ENCODE measurements at regions not wholly inside any gene's neighbourhood (a gene's known extent, or its start where the extent isn't known, plus 50 kb on each side); places are given as distances from the start of the nearest gene placed in this dataset.

GRCh38 chrX:39167791-39168190, 366.5 kb downstream of the MID1IP1 start:
- peaks cover 12% of the 10 kb centered on the region for H3K27me3 ChIP-seq (ENCODE audit: control insufficient read depth, insufficient read depth, low read length)
- H3K9ac ChIP-seq (ENCODE audit: low read depth, low read length), result no peak overlapping the region
- H3K4me1 ChIP-seq (ENCODE audit: control insufficient read depth, insufficient read depth, low read length), result no peaks in the 10 kb centered on the region
- no peaks in the 10 kb centered on the region for H3K9me3 ChIP-seq (ENCODE audit: control insufficient read depth, insufficient read depth, low read length)
- no peaks in the 10 kb centered on the region for H3K36me3 ChIP-seq (ENCODE audit: control insufficient read depth, insufficient read depth, low read length)
- no peak overlapping the region for H3K4me3 ChIP-seq (ENCODE audit: low read depth, low read length)

GRCh38 chrX:39168609-39169008, 367.4 kb downstream of the MID1IP1 start:
- no peaks in the 10 kb centered on the region for H3K36me3 ChIP-seq (ENCODE audit: control insufficient read depth, insufficient read depth, low read length)
- no peaks in the 10 kb centered on the region for H3K4me1 ChIP-seq (ENCODE audit: control insufficient read depth, insufficient read depth, low read length)
- no peaks in the 10 kb centered on the region for H3K9me3 ChIP-seq (ENCODE audit: control insufficient read depth, insufficient read depth, low read length)
- H3K27me3 ChIP-seq (ENCODE audit: control insufficient read depth, insufficient read depth, low read length), result peaks cover 4% of the 10 kb centered on the region
- H3K4me3 ChIP-seq (ENCODE audit: low read depth, low read length), result no peak overlapping the region
- no peak overlapping the region for H3K9ac ChIP-seq (ENCODE audit: low read depth, low read length)

- Histone ChIP-seq H3K4me1 (ENCODE audit: control insufficient read depth, insufficient read depth, low read length) (no peaks in the 10 kb centered on the region), H3K27me3 (ENCODE audit: control insufficient read depth, insufficient read depth, low read length) (no peaks in the 10 kb centered on the region), H3K9me3 (ENCODE audit: control insufficient read depth, insufficient read depth, low read length) (no peaks in the 10 kb centered on the region), H3K9ac (ENCODE audit: low read depth, low read length) (no peak overlapping the region), H3K36me3 (ENCODE audit: control insufficient read depth, insufficient read depth, low read length) (no peaks in the 10 kb centered on the region), H3K4me3 (ENCODE audit: low read depth, low read length) (no peak overlapping the region)
These were observed 368.7 kb downstream of the MID1IP1 start for GRCh38 chrX:39169976-39170375.

DNA sequence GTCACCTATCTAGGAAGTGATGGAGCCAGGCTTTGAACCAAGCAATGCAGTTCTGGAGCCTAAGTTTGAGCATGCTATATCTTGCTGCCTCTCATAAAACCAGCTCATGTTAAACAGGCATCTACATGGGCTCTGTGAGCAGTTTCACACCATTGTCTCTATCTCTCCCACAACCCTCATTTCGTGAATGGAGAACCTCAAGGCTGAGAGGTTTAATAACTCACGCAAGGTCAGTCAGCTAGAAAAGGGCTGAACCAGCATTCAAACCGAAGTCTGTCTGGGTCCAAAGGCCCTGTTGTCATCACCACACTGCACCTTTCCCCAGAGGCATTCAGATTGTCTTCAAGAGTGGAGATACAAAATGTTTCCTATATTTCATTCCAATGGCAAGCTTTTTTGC, 369.2 kb downstream of the MID1IP1 start:
- Histone ChIP-seq H3K27me3 (ENCODE audit: control insufficient read depth, insufficient read depth, low read length) (no peaks in the 10 kb centered on the region), H3K4me1 (ENCODE audit: control insufficient read depth, insufficient read depth, low read length) (no peaks in the 10 kb centered on the region), H3K4me3 (ENCODE audit: low read depth, low read length) (no peak overlapping the region), H3K9ac (ENCODE audit: low read depth, low read length) (no peak overlapping the region), H3K9me3 (ENCODE audit: control insufficient read depth, insufficient read depth, low read length) (no peaks in the 10 kb centered on the region), H3K36me3 (ENCODE audit: control insufficient read depth, insufficient read depth, low read length) (no peaks in the 10 kb centered on the region)

DNA sequence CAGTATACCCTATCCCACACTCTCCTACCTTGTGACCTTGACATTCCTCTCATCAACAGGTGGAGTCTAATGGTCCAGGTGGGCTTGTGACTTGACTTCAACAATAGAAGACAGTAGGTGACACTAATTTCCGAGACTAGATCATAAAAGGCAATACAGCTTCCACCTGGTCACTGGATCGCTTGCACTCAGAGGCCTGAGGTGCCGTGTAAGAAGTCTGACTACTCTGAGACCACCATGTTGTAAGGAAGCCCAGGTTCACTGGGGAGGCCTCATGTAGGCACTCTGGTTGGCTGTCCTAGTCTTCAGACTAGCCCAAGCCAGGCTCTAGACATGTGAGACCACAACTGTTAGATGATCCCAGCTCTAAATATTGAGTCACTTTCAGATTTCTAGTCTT, 370.4 kb downstream of the MID1IP1 start:
- Histone ChIP-seq H3K9ac (ENCODE audit: low read depth, low read length) (no peak overlapping the region), H3K4me1 (ENCODE audit: control insufficient read depth, insufficient read depth, low read length) (no peaks in the 10 kb centered on the region), H3K9me3 (ENCODE audit: control insufficient read depth, insufficient read depth, low read length) (no peaks in the 10 kb centered on the region), H3K27me3 (ENCODE audit: control insufficient read depth, insufficient read depth, low read length) (no peaks in the 10 kb centered on the region), H3K36me3 (ENCODE audit: control insufficient read depth, insufficient read depth, low read length) (no peaks in the 10 kb centered on the region), H3K4me3 (ENCODE audit: low read depth, low read length) (no peak overlapping the region)

GRCh38 chrX:39174241-39174771, 373.0 kb downstream of the MID1IP1 start:
- no peaks in the 10 kb centered on the region for H3K4me1 ChIP-seq (ENCODE audit: control insufficient read depth, insufficient read depth, low read length)
- H3K9me3 ChIP-seq (ENCODE audit: control insufficient read depth, insufficient read depth, low read length), result no peaks in the 10 kb centered on the region
- no peaks in the 10 kb centered on the region for H3K36me3 ChIP-seq (ENCODE audit: control insufficient read depth, insufficient read depth, low read length)
- no peaks in the 10 kb centered on the region for H3K27me3 ChIP-seq (ENCODE audit: control insufficient read depth, insufficient read depth, low read length)
- no peak overlapping the region for H3K9ac ChIP-seq (ENCODE audit: low read depth, low read length)
- H3K4me3 ChIP-seq (ENCODE audit: low read depth, low read length), result no peak overlapping the region

GRCh38 chrX:39174772-39175417, 373.6 kb downstream of the MID1IP1 start:
- Histone ChIP-seq H3K9me3 (ENCODE audit: control insufficient read depth, insufficient read depth, low read length) (no peaks in the 10 kb centered on the region), H3K9ac (ENCODE audit: low read depth, low read length) (no peak overlapping the region), H3K4me1 (ENCODE audit: control insufficient read depth, insufficient read depth, low read length) (no peaks in the 10 kb centered on the region), H3K4me3 (ENCODE audit: low read depth, low read length) (no peak overlapping the region), H3K36me3 (ENCODE audit: control insufficient read depth, insufficient read depth, low read length) (no peaks in the 10 kb centered on the region), H3K27me3 (ENCODE audit: control insufficient read depth, insufficient read depth, low read length) (no peaks in the 10 kb centered on the region)

- Histone ChIP-seq H3K27me3 (ENCODE audit: control insufficient read depth, insufficient read depth, low read length) (no peaks in the 10 kb centered on the region), H3K9ac (ENCODE audit: low read depth, low read length) (no peak overlapping the region), H3K4me3 (ENCODE audit: low read depth, low read length) (no peak overlapping the region), H3K4me1 (ENCODE audit: control insufficient read depth, insufficient read depth, low read length) (no peaks in the 10 kb centered on the region), H3K9me3 (ENCODE audit: control insufficient read depth, insufficient read depth, low read length) (no peaks in the 10 kb centered on the region), H3K36me3 (ENCODE audit: control insufficient read depth, insufficient read depth, low read length) (no peaks in the 10 kb centered on the region)
These were observed 374.3 kb downstream of the MID1IP1 start for GRCh38 chrX:39175418-39176057.

- Histone ChIP-seq H3K36me3 (ENCODE audit: control insufficient read depth, insufficient read depth, low read length) (no peaks in the 10 kb centered on the region), H3K9ac (ENCODE audit: low read depth, low read length) (no peak overlapping the region), H3K4me1 (ENCODE audit: control insufficient read depth, insufficient read depth, low read length) (no peaks in the 10 kb centered on the region), H3K27me3 (ENCODE audit: control insufficient read depth, insufficient read depth, low read length) (no peaks in the 10 kb centered on the region), H3K4me3 (ENCODE audit: low read depth, low read length) (no peak overlapping the region), H3K9me3 (ENCODE audit: control insufficient read depth, insufficient read depth, low read length) (no peaks in the 10 kb centered on the region)
These were observed 374.8 kb downstream of the MID1IP1 start for GRCh38 chrX:39176105-39176504.

- Histone ChIP-seq H3K9ac (ENCODE audit: low read depth, low read length) (no peak overlapping the region), H3K4me1 (ENCODE audit: control insufficient read depth, insufficient read depth, low read length) (no peaks in the 10 kb centered on the region), H3K4me3 (ENCODE audit: low read depth, low read length) (no peak overlapping the region)
These were observed 388.2 kb downstream of the MID1IP1 start for GRCh38 chrX:39189431-39189830.

GRCh38 chrX:39194673-39195072, 393.4 kb downstream of the MID1IP1 start:
- H3K9ac ChIP-seq (ENCODE audit: low read depth, low read length), result no peak overlapping the region
- H3K4me1 ChIP-seq (ENCODE audit: control insufficient read depth, insufficient read depth, low read length), result peaks cover 16% of the 10 kb centered on the region
- no peaks in the 10 kb centered on the region for H3K36me3 ChIP-seq (ENCODE audit: control insufficient read depth, insufficient read depth, low read length)
- H3K4me3 ChIP-seq (ENCODE audit: low read depth, low read length), result peak overlapping the region; percentile 19
- no peaks in the 10 kb centered on the region for H3K9me3 ChIP-seq (ENCODE audit: control insufficient read depth, insufficient read depth, low read length)
- H3K27me3 ChIP-seq (ENCODE audit: control insufficient read depth, insufficient read depth, low read length), result no peaks in the 10 kb centered on the region

More at GRCh38 chrX:39189431-39189830, 388.2 kb downstream of the MID1IP1 start:
- Histone ChIP-seq H3K36me3 (ENCODE audit: control insufficient read depth, insufficient read depth, low read length) (no peaks in the 10 kb centered on the region), H3K9me3 (ENCODE audit: control insufficient read depth, insufficient read depth, low read length) (peaks cover 5% of the 10 kb centered on the region), H3K27me3 (ENCODE audit: control insufficient read depth, insufficient read depth, low read length) (no peaks in the 10 kb centered on the region)

- Histone ChIP-seq H3K36me3 (ENCODE audit: control insufficient read depth, insufficient read depth, low read length) (no peaks in the 10 kb centered on the region), H3K9ac (ENCODE audit: low read depth, low read length) (no peak overlapping the region), H3K4me3 (ENCODE audit: low read depth, low read length) (peak overlapping the region; percentile 19)
These were observed 393.9 kb downstream of the MID1IP1 start for GRCh38 chrX:39195156-39195555.

More at GRCh38 chrX:39195156-39195555, 393.9 kb downstream of the MID1IP1 start:
- peaks cover 16% of the 10 kb centered on the region for H3K4me1 ChIP-seq (ENCODE audit: control insufficient read depth, insufficient read depth, low read length)
- H3K9me3 ChIP-seq (ENCODE audit: control insufficient read depth, insufficient read depth, low read length), result no peaks in the 10 kb centered on the region
- H3K27me3 ChIP-seq (ENCODE audit: control insufficient read depth, insufficient read depth, low read length), result no peaks in the 10 kb centered on the region
